GM21786 (cell line): ENCODE measurements at regions not wholly inside any gene's neighbourhood (a gene's known extent, or its start where the extent isn't known, plus 50 kb on each side); places are given as distances from the start of the nearest gene placed in this dataset.

ENCODE experiments used
- ATAC-seq: cut with Tn5 transposase; IDR thresholded peaks from one replicate; pipeline ENCODE4 v1.9.1; 2021; ENCODE audit not compliant: unreplicated experiment

DNA sequence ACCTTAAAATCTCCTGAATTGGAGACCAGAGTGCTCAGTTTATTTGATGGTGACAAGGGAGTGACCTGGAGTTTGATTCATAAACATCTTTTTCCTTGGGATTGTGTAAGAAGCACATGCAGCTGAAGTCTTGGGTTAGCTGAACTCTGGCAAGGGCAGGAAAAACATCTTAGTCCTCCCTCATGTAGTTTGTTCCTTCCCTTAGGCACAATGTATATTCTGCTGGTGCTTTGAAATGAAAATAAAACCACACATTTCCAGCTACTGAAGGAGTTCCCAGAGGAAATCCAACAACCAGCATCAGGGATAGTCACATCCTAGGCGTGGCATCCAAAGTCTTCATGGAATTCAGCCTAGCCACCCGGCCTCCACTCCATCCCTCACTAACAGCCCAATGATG is 95.2 kb upstream of the PAPPA start:
- ATAC-seq: no peak

DNA sequence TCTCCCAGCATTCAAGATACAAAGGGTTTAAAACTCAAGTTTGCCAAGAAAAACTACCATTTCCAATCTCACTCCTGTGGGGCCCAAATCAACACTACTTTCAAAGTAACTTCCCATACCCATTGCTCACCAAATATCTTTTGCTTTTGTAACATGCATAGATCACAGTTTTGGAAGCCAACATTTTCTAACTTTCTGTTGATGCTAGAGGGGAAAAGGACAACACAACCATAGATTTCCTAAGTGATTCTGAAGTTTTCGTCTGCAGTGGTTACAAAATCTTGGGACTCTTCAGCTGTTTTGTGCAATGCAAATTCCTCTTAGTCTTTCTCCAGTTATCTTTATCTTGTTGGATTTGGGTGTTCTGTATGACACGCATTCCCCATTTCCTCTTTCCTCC is 94.1 kb upstream of the PAPPA start:
- no peak for ATAC-seq

DNA sequence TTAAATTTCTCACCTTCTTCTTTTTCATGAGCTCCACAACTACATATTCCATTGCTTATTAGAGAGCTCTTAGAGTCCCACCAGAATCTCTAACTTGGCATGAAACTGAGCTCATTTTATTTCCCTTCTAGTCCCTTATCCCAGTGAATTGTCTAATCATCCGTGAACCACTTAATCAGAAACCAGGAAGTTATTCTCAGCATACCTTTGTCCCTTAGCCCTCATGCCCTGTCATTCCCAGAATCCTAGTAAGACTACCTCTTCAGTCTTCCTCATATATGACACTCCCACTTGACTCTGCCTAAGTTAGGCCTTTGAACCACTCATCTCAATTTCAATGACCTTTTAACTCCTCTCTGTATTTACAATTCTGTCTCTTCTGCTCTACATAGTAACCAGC is 93.0 kb upstream of the PAPPA start:
- ATAC-seq: no peak

DNA sequence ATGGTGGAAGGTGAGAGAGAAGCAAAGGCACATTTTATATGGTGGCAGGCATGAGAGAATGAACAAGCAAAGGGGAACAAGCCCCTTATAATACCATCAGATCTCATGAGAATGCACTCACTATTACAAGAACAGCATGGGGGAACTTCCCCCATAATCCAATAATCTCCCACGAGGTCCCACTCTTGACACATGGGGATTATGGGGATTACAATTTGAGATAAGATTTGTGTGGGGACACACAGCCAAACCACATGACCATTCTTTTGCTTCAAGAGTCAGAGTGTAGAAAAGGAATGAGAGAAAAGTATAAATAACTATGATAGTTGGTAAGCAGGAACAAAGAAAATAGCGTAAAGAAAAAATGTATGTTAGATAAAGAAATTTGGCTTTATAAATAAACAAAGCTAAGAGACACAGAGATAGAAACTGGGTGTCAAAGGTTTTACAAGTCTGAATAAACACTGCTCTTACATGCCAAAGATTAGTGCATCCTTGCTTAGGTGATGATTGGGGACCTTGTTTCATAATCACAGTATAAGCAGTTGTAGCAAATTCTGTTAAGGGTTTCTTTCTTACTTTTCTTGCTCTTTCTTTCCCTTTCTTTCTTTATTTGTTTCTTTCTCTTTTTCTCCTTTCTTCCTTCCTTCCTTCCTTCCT is 91.9 kb upstream of the PAPPA start:
- no peak for ATAC-seq

DNA sequence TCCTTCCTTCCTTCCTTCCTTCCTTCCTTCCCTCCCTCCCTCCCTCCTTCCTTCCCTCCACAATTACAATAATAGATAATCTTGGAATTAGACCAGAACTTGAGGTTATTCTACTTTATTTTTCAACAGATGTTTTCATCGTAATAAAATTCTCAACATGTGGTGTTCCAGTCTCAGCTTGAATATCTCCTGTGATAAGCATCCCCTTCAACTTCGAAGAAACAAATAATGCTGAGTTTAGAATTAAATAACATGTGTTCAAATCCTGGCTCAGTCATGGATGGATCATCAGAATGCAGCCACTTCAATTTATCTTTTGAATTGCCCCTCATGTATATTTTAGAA is 91.4 kb upstream of the PAPPA start:
- no peak for ATAC-seq

DNA sequence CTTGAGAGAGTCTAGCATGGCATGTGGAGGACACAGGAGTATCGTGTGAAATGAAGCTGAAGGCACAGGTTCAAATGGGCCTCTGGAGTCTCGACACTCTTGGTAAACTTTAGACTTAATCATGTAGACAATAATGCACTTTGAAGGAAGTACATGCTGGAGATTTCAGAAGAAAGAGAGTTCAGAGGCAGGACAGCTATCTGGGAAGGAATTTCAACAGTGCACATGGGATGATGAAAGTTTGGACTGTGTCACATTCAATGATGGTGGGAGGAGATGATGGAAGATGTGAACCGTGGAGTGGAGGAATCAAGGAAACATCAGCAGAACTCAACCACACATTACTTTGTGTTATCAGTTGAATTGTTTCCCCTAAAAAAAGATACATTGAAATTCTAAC is 88.6 kb upstream of the PAPPA start:
- no peak for ATAC-seq

DNA sequence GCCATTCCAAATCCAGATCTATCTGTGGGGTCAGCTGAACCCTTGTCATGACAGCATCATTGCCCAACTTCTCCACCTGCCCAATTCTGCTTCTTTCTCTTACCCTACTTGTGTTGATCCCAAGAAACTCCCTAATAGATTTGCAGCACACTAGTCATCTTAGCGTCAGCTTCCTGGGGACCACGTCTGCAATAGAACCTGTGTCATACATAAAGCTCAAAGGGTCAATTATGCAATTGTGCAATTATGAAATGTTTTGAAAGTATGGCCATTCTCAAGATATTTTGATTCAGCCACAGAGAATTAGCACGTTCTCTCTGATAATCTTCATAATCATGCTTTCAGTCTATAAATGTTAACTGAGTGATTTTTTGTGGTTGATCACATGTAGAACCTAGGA is 87.4 kb upstream of the PAPPA start:
- no peak for ATAC-seq

DNA sequence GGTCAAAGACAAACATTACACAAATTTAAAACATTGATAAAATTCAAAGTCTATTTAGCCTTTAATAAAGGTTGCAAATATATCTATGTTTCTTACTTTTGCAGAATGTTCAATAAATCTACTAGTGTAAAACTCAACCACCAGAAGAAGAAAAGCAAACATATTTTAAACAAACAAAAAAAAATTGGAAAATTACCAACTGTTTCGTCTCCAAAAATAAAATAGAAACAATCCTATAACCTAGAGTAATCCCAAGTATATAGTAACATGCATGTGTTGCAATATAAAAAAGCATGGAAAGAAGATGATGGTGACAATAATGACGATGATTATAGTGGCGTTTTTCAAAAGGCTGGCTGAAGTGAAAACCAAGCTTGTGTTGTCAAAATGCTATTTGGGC is 86.0 kb upstream of the PAPPA start:
- ATAC-seq: no peak

DNA sequence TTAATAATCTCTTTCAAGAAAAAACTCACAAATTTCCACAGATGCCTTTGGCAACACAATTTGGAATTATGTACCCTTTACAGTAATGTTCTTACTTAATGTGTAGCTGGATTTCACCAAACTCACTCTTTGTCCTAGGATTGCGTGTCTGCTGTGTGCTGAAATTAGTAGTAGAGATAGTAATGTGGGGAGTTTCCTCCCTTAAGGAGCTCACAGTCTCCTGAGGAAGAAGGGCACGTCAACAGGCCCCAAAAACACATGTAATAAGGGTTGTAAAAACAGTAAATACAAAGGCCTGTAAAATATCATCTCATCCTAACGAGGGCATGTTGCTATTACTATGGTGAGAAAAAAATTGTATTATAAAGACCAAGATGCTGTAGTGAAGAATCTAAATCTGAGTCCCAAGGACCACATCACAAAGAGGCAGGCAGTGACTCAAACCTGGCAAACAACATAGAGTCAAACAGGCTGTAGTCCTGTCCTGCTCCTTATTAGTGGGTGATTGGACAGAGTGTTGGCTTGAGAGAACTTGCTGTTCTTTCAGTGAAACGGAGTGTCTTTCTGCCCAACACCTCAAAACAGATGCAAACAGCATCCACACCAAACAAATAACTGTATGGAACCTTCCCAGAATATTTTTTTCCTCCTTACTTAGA is 83.2 kb upstream of the PAPPA start:
- ATAC-seq: no peak

DNA sequence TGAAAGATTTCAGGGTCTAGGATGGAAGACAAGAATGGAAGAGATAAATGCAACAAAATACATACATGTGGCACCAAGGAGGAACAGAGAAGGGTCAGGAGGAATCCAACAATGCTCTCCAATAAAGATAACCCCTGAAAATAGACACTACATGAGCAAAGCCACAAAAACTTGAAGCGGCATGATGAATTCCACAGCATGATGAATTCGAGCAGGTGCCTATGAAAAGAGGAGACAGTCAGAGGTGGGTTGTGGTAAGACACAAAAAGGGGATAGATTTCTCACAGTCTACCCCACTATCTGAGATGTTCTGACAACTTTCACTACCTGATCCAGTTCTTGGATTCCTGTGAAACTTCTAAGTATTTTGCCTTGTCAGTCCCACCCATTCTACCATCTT is 81.5 kb upstream of the PAPPA start:
- ATAC-seq: no peak

DNA sequence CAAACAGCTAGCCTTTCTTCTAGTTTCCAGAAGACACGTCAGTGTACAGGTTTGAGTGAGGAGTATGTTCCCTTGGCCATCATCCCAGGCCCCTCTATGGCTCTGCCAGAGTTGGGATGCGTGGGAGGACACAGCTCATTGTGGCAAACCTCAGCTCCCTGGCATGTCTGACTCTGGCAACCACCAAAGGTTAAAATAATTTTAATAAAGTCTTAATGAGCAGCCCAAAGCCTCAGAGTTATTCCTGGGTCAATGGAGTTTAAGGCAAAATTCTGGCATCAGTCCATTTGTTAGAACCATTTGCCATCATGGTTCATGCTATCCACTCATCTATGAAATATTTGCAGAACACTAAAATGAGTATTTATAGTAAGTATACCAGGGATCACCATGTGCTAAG is 79.8 kb upstream of the PAPPA start:
- ATAC-seq: no peak

DNA sequence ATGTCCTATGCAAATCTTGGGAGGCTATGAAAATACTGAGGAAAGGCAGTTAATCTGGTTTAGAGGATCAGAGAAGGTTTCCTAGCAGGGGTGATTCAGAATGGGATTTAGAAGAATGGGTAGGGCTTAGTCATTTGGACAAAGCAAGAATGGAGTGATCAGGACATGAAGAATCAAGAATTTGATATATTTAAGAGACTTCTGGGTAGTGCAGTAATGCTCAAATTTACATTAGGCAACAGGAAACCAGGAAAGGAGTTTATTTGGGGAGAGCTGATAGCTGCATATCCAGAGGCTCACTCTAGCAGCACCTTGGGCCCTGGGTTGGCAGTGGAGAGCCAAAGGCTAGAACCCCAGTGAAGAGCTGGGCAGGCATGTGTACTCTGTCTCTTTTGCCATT is 78.9 kb upstream of the PAPPA start:
- no peak for ATAC-seq

DNA sequence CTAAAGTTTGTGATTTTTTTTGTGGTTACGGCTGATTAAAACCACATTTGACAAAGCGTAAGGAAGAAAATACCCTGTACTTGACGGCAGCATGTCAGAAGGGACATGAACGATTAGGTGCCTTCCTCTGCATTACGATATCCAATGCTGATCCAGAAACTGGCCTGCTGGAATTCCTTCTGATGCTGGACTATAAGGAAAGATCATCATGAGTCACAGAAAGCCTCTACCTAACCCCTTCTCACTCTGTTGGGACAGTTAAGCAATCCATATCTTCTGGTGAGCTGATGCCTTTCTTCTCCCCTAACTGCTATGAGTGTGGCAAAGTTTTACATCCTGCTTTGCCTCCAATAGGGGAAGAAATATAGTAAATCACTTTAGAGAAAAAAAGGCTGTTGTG is 78.4 kb upstream of the PAPPA start:
- ATAC-seq: no peak

DNA sequence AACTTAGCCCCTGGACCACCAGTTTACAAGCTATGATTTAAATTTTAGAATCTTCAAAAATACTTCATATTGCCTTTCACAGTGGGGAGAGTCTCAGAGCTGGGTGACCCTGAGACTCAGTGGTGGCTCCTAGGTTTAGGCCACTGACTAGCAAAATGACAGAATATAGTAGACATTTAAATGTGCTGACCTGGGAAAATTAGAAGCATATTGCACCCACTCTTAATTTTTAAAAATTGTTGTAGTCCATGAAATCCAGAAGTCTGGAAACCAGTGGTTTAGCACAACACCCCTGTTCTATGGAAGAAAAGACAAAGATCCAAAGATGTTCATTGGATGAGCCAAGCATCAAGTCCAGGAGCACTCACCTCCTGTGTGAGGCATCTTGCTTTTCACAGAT is 75.0 kb upstream of the PAPPA start:
- ATAC-seq: no peak

DNA sequence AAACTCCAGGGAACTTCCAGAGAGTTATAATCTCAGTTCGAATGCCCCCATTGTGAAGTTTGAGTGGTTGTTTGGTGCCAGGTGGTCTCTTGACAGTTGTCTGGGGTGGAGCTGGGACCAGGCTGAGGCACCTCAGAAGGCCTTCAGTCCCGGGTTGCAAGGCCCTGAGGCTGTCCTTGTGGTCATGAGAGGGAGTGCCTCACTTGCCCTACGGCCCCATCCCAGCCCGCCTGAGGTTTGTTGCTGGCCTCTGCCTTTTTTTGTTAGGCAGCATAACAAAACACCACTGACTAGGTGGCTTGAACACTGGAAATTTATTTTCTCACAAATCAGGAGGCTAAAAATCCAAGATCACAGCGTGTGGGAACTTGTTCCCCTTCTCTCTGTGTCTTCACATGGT is 73.0 kb upstream of the PAPPA start:
- no peak for ATAC-seq

DNA sequence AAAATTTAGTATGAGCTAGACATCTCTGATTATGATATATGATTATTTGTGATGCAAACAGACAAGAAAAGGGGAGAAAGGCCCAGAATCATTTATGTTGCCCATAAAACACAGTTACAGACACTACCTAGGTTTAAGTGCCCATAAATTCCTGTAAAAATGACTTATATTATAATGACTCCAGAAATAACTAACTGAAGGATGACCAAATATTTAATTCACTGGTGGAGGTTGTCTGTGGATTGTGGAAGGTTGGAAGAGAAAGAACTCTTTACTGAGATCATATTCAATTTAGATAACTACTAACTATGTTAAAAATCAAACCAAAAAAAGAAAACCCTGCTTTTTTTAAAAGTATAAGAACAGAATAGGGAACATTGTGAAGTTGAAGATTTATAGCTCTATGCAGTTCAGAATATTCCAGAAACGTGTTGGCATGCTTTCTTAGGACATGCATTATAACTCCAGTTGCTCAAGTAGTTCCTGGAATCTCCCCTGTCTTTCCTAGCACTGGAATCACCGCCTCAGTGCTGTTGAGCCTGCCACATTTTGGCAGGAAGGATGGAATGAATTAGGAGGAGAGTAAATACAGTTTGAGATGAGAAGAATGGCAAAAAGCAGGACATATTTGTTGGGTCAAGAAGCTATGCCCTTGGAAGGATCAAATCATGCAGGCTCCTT is 72.0 kb upstream of the PAPPA start:
- no peak for ATAC-seq

DNA sequence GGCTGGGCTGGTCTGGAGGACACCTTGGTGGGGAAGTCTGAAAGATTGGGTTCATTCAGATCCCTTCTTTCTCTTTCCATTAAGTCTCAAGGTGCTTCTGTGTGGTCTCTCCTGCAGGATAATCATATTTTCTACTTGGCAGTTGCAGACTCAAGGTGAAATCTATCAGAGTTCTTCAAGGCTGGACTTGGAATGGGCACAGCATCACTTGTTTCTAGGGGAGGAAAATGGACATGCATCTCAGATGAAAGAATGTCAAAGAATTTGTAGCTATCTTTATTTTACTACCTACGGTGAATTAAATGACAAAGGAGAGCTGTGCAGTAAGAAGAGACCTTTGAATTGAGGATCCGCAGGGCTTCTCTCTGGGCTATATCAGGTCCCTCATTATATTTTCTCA is 69.8 kb upstream of the PAPPA start:
- ATAC-seq: no peak

DNA sequence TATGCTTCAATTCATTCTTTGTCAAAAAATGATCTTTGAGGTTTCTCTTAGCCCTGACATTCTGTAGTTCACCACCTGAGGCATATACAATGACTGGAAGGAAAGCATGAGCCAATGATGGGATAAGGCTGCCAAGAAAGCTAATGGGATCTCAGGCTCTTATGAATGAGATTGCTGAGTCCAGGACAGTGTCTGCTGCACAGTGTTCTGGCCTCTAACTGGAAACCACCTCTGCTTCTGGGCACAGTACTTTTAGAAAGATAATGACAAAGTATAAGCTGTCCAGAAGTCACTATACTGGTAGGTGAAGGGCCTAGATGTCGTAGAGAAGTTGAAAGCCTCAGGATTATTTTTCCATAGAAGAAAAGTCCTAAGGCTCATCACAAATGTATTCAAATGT is 69.1 kb upstream of the PAPPA start:
- no peak for ATAC-seq

DNA sequence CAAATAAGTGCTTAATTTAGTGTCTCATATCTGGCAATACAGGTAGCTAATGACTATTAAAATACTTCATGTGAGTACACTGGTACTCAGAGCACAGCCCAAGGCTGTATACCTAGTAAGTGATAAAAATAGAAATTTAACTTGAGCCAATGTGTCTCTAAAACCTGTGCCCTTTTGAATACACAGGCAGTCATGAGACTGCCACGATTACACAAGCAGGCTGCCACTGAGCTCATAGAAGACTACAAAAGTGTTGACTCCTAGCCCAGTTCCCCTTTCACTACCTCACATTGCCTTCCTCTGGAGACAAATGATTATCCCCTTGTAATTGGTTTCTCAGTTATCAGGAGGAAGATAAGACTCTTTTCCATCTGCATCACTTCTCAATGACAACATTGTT is 66.3 kb upstream of the PAPPA start:
- no peak for ATAC-seq

DNA sequence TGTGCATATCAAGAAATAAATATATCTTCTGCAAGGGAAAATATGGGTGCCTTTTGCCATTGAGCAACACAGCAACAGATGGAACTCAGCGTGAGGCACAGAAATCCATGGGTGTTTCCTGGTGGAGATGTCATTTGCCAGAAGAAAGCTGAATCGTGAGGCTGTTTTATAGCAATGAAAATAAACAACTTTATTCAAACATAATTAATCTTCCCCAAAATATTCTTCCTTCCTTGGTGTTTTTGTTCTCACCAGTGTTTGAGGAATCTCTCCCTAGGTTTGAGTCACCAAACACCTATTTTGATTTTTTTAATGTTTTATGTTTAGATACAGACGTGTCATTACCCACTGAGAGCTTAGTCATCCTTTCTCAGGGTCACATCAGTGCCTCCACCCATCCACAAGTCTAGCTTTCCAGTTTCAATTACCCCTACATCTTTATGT is 65.8 kb upstream of the PAPPA start:
- no peak for ATAC-seq

DNA sequence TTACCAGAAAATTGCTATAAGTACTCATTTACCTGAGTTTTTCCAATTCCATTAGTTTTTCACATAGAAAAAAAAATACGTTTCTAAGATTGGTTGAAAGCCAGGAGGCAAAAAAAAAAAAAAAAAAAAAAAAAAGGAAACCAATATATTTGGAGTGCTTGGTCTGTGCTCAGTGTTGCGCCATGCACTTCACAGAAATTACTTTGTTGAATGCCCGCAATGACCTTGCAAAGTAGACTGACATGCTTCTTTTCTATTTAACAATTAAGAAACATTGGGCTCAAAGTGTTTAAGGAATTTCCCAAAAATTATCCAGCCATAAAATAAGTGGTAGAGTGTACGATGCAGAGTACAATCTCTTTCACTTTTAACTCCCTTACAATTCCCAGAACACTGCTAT is 65.2 kb upstream of the PAPPA start:
- ATAC-seq: no peak

DNA sequence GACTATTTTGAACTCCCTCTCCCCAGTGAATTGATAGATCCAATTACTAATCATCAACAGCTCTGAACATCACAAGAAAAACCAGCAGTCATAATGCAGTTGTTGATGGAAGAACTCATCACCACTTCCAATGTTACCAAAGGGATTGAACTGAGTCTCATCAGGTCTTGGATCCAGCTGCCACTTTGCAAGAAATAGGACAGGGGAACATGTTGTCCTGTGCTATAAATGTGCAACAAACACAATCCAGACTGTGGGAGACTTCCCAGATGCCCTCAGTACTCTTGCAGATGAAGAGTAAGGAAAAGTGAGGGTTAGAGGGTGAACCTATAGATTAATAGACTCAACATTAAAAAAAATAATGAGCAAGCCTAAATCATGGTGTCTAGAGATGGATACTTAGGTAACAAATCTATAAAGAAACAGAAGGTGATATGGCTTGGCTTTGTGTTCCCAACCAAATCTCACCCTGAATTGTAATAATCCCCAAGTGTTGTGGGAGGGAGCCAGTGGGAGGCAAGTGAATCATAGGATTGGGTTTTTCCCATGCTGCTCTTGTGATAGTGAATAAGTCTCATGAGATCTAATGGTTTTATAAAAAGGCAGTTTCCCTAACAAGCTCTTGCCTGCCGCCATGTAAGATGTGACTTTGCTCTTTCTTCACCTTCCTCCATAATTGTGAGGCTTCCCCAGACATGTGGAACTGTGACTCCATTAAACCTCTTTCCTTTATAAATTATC is 63.4 kb upstream of the PAPPA start:
- ATAC-seq: no peak
